Right atrium auricular region (tissue), 2 donors: ENCODE measurements at regions not wholly inside any gene's neighbourhood (a gene's known extent, or its start where the extent isn't known, plus 50 kb on each side); places are given as distances from the start of the nearest gene placed in this dataset.

Experiments
- DNase-seq: peaks from one replicate; pipeline ENCODE4 v3.0.0-alpha.2; 2019; ENCODE audit warnings: low spot score
- H3K27ac ChIP-seq, 2 donors: fragments of 200-600 bp; sonication (generic); 1 replicate in 1 of 2; 2 replicates in 1 of 2; pipeline ENCODE4 v1.5.1; 2016 to 2019
- H3K27me3 ChIP-seq, 2 donors: fragments of 200-600 bp; sonication (generic); one replicate each; pipeline versions ENCODE4 v1.5.1 to v1.6.0; 2017 to 2019
- H3K36me3 ChIP-seq: fragments of 200-600 bp; sonication (generic); one replicate; pipeline ENCODE4 v1.5.1; 2016
- H3K4me1 ChIP-seq, 2 donors: fragments of 200-600 bp; sonication (generic); one replicate each; pipeline versions ENCODE4 v1.5.1 to v1.6.0; 2017 to 2019
- H3K4me3 ChIP-seq, 2 donors: fragments of 200-600 bp; sonication (generic); 1 replicate in 1 of 2; 2 replicates in 1 of 2; pipeline ENCODE4 v1.5.1; 2017 to 2019; ENCODE audit warnings: mild to moderate bottlenecking in 1 of 2, moderate library complexity in 1 of 2
- H3K9me3 ChIP-seq, 2 donors: fragments of 200-600 bp; sonication (generic); one replicate each; pipeline ENCODE4 v1.5.1; 2019
- CTCF ChIP-seq, 2 donors: fragments of 200-600 bp; sonication (generic); IDR thresholded peaks; one replicate each; pipeline ENCODE4 v1.5.1; 2019; ENCODE audit warnings: antibody characterized with exemption in 2 of 2

GRCh38 chr10:130495891-130496636 lies 359.9 kb downstream of the GLRX3 start:
- no peak for DNase-seq

GRCh38 chr10:130497056-130498010 lies 361.1 kb downstream of the GLRX3 start:
- Histone ChIP-seq H3K27me3 (no peaks in the 10 kb centered on the region), H3K9me3 (no peaks in the 10 kb centered on the region), H3K27ac (no peak overlapping the region), H3K36me3 (no peaks in the 10 kb centered on the region), H3K4me1 (no peaks in the 10 kb centered on the region), H3K4me3 (no peak overlapping the region)
- TF ChIP-seq CTCF (IDR thresholded peaks at IDR 0.05) = no peak
- DNase-seq = no peak

More at GRCh38 chr10:130495891-130496636, 359.9 kb downstream of the GLRX3 start:
- TF ChIP-seq CTCF (IDR thresholded peaks at IDR 0.05) = no peak
- Histone ChIP-seq H3K4me1 (no peaks in the 10 kb centered on the region), H3K27me3 (no peaks in the 10 kb centered on the region), H3K4me3 (no peak overlapping the region), H3K9me3 (no peaks in the 10 kb centered on the region), H3K27ac (no peak overlapping the region), H3K36me3 (no peaks in the 10 kb centered on the region)

GRCh38 chr10:130498042-130498441 lies 361.9 kb downstream of the GLRX3 start:
- H3K27me3 ChIP-seq = no peaks in the 10 kb centered on the region
- H3K9me3 ChIP-seq = peaks cover 0 to 5% of the 10 kb centered on the region in 2 donors

GRCh38 chr10:130498934-130499333 lies 362.7 kb downstream of the GLRX3 start:
- H3K36me3 ChIP-seq = no peaks in the 10 kb centered on the region
- no peak for TF ChIP-seq CTCF (IDR thresholded peaks at IDR 0.05)
- no peaks in the 10 kb centered on the region for H3K4me1 ChIP-seq
- peaks cover 0 to 13% of the 10 kb centered on the region in 2 donors for H3K9me3 ChIP-seq
- DNase-seq = no peak
- no peak overlapping the region for H3K4me3 ChIP-seq
- H3K27ac ChIP-seq = no peak overlapping the region
- H3K27me3 ChIP-seq = no peaks in the 10 kb centered on the region

More at GRCh38 chr10:130498042-130498441, 361.9 kb downstream of the GLRX3 start:
- Histone ChIP-seq H3K4me1 (no peaks in the 10 kb centered on the region), H3K4me3 (no peak overlapping the region), H3K27ac (no peak overlapping the region), H3K36me3 (no peaks in the 10 kb centered on the region)
- TF ChIP-seq CTCF (IDR thresholded peaks at IDR 0.05) = no peak
- no peak for DNase-seq

- no peak overlapping the region for H3K4me3 ChIP-seq
- H3K36me3 ChIP-seq = no peaks in the 10 kb centered on the region
- peaks cover 0 to 13% of the 10 kb centered on the region in 2 donors for H3K9me3 ChIP-seq
- H3K4me1 ChIP-seq = no peaks in the 10 kb centered on the region
- no peak overlapping the region for H3K27ac ChIP-seq
- H3K27me3 ChIP-seq = no peaks in the 10 kb centered on the region
- no peak for TF ChIP-seq CTCF (IDR thresholded peaks at IDR 0.05)
- DNase-seq = no peak
These were observed 363.4 kb downstream of the GLRX3 start for GRCh38 chr10:130499541-130499940.
